ENCODE measurements at regions not wholly inside any gene's neighbourhood (a gene's known extent, or its start where the extent isn't known, plus 50 kb on each side); places are given as distances from the start of the nearest gene placed in this dataset.

DNA sequence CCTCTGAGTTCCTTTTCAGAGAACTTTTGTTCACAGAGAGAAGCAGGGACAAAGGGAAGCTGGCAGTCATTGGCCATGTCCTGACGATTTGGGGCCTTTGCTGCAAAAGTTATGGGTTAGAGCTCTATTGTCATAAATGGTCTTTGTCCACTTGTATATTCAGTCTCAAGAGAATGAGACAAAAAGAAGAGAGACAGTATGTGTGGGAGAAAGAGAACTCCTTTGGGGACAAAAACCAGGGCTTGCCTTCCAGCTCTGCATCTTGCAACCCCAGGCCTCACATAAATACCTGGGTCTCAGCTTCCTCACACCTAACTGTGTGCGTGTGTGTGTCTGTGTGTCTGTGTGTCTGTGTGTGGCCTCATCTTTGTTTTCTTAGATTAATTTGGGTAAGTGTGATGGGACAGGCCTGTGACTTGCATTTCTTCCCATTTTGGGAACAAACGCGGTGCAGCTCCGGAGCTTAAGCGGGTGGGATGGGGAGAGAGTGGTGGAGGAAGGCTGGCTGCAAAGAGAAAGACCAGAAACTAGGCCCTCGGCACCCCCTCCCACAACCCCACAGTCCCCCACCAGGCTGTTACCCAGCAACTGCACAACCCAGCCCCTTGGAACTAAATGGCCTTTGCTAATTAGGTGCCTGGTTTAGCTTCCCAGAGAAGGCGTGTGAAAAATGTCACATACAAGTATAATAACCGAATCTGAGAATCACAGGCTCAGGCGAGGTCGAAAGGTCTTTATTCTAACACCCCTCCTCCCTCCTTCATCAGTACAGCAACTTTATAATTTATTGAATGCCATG, 376.9 kb downstream of the CDK5RAP2 start:
- no peaks in the 10 kb centered on the region for H3K36me3 ChIP-seq (ENCODE audit: control insufficient read depth in 2 of 2, insufficient read depth in 2 of 2, low read length in 1 of 2)
- no peak overlapping the region for H3K27ac ChIP-seq (ENCODE audit: low read depth in 2 of 2, low read length in 1 of 2)
- no peaks in the 10 kb centered on the region for H3K9me3 ChIP-seq (ENCODE audit: control insufficient read depth in 2 of 2, insufficient read depth in 1 of 2, low read depth in 1 of 2, low read length in 1 of 2)
- whole genome bisulfite sequencing, 2 donors: 57 to 69% methylated on average over 11 of the region's 11 CpGs
- no peak overlapping the region for H3K4me3 ChIP-seq (ENCODE audit: low read depth in 1 of 2, low read length in 2 of 2)
- H3K4me1 ChIP-seq (ENCODE audit: control insufficient read depth in 2 of 2, insufficient read depth in 2 of 2, low read length in 1 of 2): no peaks in the 10 kb centered on the region
- peaks cover 0 to 2% of the 10 kb centered on the region in 2 donors for H3K27me3 ChIP-seq (ENCODE audit: control insufficient read depth in 1 of 2, insufficient read depth in 2 of 2, low read length in 2 of 2)

DNA sequence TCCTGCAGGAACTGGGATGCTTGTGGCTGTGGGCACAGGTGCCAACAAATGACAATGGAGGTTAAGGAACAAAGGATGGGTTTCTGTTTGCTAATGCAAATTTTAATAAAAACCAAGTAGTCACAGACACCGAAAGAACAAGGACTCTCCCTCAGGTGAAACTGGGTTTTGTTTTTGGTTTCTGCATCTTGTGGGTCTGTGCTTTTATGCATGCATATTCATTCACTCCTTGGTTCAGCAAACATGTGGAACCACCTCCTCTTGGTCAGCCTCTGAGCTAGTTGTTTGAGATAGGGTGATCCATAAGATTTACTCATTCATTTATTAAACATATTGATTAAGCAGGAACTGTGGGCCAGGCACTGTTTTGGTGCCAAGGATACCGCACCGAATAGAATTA, 381.9 kb downstream of the CDK5RAP2 start:
- Histone ChIP-seq H3K36me3 (ENCODE audit: control insufficient read depth in 2 of 2, insufficient read depth in 2 of 2, low read length in 1 of 2) (no peaks in the 10 kb centered on the region), H3K9me3 (ENCODE audit: control insufficient read depth in 2 of 2, insufficient read depth in 1 of 2, low read depth in 1 of 2, low read length in 1 of 2) (no peaks in the 10 kb centered on the region), H3K4me3 (ENCODE audit: low read depth in 1 of 2, low read length in 2 of 2) (no peak overlapping the region), H3K27me3 (ENCODE audit: control insufficient read depth in 1 of 2, insufficient read depth in 2 of 2, low read length in 2 of 2) (no peaks in the 10 kb centered on the region), H3K27ac (ENCODE audit: low read depth in 2 of 2, low read length in 1 of 2) (no peak overlapping the region), H3K4me1 (ENCODE audit: control insufficient read depth in 2 of 2, insufficient read depth in 2 of 2, low read length in 1 of 2) (no peaks in the 10 kb centered on the region)
- WGBS, 2 donors: 59 to 75% methylated on average over 3 of the region's 3 CpGs

DNA sequence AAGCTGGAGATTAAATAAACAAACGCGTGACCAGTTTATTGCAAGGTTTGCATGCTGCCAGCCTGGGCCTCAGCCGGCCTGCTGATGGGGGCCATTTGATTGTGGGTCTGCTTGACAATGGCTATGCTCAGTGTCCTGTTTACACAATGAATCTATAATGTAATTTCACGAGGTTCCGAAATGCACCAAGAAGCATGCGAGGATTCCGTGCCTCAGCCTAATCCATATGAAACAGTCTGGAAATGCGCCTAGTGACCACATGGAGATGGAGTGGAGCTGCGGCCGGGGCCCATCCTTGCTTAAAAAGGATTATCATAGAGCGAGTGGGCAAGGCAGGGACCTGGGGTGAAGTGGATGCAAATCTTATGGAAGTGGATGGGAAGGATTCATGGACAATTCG, 382.4 kb downstream of the CDK5RAP2 start:
- Histone ChIP-seq H3K4me3 (ENCODE audit: low read depth in 1 of 2, low read length in 2 of 2) (no peak overlapping the region), H3K4me1 (ENCODE audit: control insufficient read depth in 2 of 2, insufficient read depth in 2 of 2, low read length in 1 of 2) (no peaks in the 10 kb centered on the region), H3K9me3 (ENCODE audit: control insufficient read depth in 2 of 2, insufficient read depth in 1 of 2, low read depth in 1 of 2, low read length in 1 of 2) (no peaks in the 10 kb centered on the region), H3K27me3 (ENCODE audit: control insufficient read depth in 1 of 2, insufficient read depth in 2 of 2, low read length in 2 of 2) (no peaks in the 10 kb centered on the region), H3K36me3 (ENCODE audit: control insufficient read depth in 2 of 2, insufficient read depth in 2 of 2, low read length in 1 of 2) (no peaks in the 10 kb centered on the region), H3K27ac (ENCODE audit: low read depth in 2 of 2, low read length in 1 of 2) (no peak overlapping the region)
- WGBS, 2 donors: 55 to 63% methylated on average over 12 of the region's 12 CpGs

DNA sequence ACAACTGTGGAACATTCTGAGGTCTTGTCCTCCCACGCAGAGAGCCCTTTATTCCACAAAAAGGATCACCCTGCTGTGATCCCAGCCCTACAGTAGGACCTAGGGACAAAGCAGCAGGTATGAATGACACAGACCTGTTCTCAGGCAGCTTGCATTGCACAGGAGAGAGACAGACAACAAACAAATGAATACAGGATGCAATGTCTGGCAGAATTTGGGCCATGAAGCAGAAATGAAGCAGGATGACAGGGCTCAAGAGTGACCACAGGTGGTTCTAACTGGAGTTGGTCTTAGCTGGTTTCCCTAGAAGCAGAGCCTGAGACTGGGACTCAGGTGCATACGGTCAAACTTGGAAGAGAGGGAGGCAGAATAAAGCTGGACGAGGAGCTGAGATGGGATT, 388.8 kb downstream of the CDK5RAP2 start:
- Histone ChIP-seq H3K4me3 (ENCODE audit: low read depth in 1 of 2, low read length in 2 of 2) (no peak overlapping the region), H3K36me3 (ENCODE audit: control insufficient read depth in 2 of 2, insufficient read depth in 2 of 2, low read length in 1 of 2) (no peaks in the 10 kb centered on the region), H3K27ac (ENCODE audit: low read depth in 2 of 2, low read length in 1 of 2) (no peak overlapping the region), H3K27me3 (ENCODE audit: control insufficient read depth in 1 of 2, insufficient read depth in 2 of 2, low read length in 2 of 2) (no peaks in the 10 kb centered on the region), H3K4me1 (ENCODE audit: control insufficient read depth in 2 of 2, insufficient read depth in 2 of 2, low read length in 1 of 2) (no peaks in the 10 kb centered on the region), H3K9me3 (ENCODE audit: control insufficient read depth in 2 of 2, insufficient read depth in 1 of 2, low read depth in 1 of 2, low read length in 1 of 2) (no peaks in the 10 kb centered on the region)
- WGBS, 2 donors: 65 to 72% methylated on average over 3 of the region's 3 CpGs

DNA sequence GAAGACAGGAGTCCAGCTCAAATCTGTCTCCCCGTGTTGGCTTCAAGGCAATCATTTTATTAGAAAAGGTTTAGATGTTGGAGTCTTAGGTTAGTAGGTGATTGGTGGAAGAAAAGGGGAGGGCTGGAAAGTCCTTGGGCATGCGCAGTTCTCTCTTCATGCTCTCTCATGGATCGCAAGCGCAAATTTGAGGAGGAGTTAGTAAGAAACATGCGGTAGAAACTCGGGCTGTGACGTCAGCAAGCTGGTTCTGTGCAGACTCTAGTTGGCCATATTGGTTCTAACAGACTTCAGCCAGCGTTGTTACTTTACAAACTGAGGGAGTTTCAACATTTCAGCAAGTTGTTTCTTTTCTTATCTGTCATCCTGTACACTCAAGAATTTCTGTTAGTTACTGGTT, 392.2 kb downstream of the CDK5RAP2 start:
- Histone ChIP-seq H3K4me3 (ENCODE audit: low read depth in 1 of 2, low read length in 2 of 2) (no peak overlapping the region), H3K4me1 (ENCODE audit: control insufficient read depth in 2 of 2, insufficient read depth in 2 of 2, low read length in 1 of 2) (no peaks in the 10 kb centered on the region), H3K9me3 (ENCODE audit: control insufficient read depth in 2 of 2, insufficient read depth in 1 of 2, low read depth in 1 of 2, low read length in 1 of 2) (peaks cover 0 to 4% of the 10 kb centered on the region in 2 donors), H3K27ac (ENCODE audit: low read depth in 2 of 2, low read length in 1 of 2) (no peak overlapping the region), H3K36me3 (ENCODE audit: control insufficient read depth in 2 of 2, insufficient read depth in 2 of 2, low read length in 1 of 2) (no peaks in the 10 kb centered on the region), H3K27me3 (ENCODE audit: control insufficient read depth in 1 of 2, insufficient read depth in 2 of 2, low read length in 2 of 2) (no peaks in the 10 kb centered on the region)
- 70 to 74% methylated on average over 8 of the region's 8 CpGs for WGBS, 2 donors

DNA sequence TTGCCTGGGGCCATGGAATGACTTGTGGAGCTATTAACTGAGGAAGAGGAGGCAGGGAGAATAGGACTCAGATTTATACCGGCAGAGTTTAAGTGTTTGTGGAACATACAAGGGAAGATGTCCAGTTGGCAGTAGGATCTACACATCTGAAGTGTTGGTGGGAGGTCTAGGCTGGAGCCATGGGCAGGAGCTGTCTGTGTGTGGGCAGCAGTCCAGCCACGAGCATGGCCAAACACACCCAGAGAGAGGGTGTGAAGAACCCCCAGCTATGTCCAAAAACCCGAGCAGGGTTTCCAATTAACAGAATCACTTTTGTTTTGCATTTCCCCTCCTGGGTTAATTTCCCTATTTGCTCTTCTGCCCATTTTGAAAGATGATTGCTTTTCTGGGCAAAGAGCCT, 393.7 kb downstream of the CDK5RAP2 start:
- 44 to 53% methylated on average over 3 of the region's 3 CpGs for WGBS, 2 donors
- Histone ChIP-seq H3K27ac (ENCODE audit: low read depth in 2 of 2, low read length in 1 of 2) (no peak overlapping the region), H3K4me3 (ENCODE audit: low read depth in 1 of 2, low read length in 2 of 2) (no peak overlapping the region)

DNA sequence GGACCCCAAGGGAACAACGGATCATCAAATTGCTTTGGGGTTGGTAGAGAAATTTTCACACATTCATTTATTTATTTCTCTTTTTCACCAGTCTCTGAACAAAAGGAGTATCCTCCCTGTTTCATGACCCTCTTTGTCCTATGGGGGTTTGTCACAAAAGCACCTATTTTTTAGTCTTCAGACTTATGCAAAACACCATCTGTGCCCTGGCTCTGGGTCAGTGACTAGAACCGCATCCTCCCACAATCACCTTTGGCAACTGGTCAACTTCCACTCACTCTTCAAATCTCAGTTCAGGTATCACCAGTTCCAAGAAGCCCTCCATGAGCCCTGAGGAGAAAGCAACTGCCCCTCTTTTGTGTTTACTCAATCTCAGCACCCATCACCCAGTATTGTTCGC, 395.7 kb downstream of the CDK5RAP2 start:
- H3K27ac ChIP-seq (ENCODE audit: low read depth in 2 of 2, low read length in 1 of 2): no peak overlapping the region
- no peaks in the 10 kb centered on the region for H3K27me3 ChIP-seq (ENCODE audit: control insufficient read depth in 1 of 2, insufficient read depth in 2 of 2, low read length in 2 of 2)
- no peak overlapping the region for H3K4me3 ChIP-seq (ENCODE audit: low read depth in 1 of 2, low read length in 2 of 2)
- no peaks in the 10 kb centered on the region for H3K36me3 ChIP-seq (ENCODE audit: control insufficient read depth in 2 of 2, insufficient read depth in 2 of 2, low read length in 1 of 2)
- WGBS, 2 donors: 47 to 53% methylated on average over 3 of the region's 3 CpGs
- no peaks in the 10 kb centered on the region for H3K4me1 ChIP-seq (ENCODE audit: control insufficient read depth in 2 of 2, insufficient read depth in 2 of 2, low read length in 1 of 2)
- H3K9me3 ChIP-seq (ENCODE audit: control insufficient read depth in 2 of 2, insufficient read depth in 1 of 2, low read depth in 1 of 2, low read length in 1 of 2): peaks cover 0 to 4% of the 10 kb centered on the region in 2 donors

More for the DNA sequence above, 393.7 kb downstream of the CDK5RAP2 start:
- Histone ChIP-seq H3K27me3 (ENCODE audit: control insufficient read depth in 1 of 2, insufficient read depth in 2 of 2, low read length in 2 of 2) (no peaks in the 10 kb centered on the region), H3K9me3 (ENCODE audit: control insufficient read depth in 2 of 2, insufficient read depth in 1 of 2, low read depth in 1 of 2, low read length in 1 of 2) (peaks cover 0 to 4% of the 10 kb centered on the region in 2 donors), H3K36me3 (ENCODE audit: control insufficient read depth in 2 of 2, insufficient read depth in 2 of 2, low read length in 1 of 2) (no peaks in the 10 kb centered on the region), H3K4me1 (ENCODE audit: control insufficient read depth in 2 of 2, insufficient read depth in 2 of 2, low read length in 1 of 2) (no peaks in the 10 kb centered on the region)

DNA sequence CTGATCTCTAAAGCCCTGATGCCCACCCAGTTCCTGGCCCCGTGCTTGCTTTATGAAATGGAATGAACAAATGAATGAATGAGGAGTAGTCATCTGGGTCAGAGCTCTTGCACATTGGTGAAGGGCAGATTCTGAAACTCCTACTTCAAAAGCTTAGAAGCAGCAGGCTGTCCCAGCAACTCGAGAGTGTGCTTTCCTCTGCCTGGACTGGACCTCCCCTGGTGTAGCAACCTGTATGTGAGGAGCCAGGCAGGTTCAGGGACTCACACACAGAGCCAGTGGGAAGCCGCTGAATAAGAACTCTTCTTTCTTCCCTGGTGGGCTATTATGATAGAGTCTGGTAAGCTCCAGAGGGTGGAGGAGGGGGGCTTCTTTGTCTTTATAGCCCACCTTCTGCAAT, 396.4 kb downstream of the CDK5RAP2 start:
- H3K27ac ChIP-seq (ENCODE audit: low read depth in 2 of 2, low read length in 1 of 2): no peak overlapping the region
- H3K4me3 ChIP-seq (ENCODE audit: low read depth in 1 of 2, low read length in 2 of 2): no peak overlapping the region
- H3K36me3 ChIP-seq (ENCODE audit: control insufficient read depth in 2 of 2, insufficient read depth in 2 of 2, low read length in 1 of 2): no peaks in the 10 kb centered on the region
- no peaks in the 10 kb centered on the region for H3K4me1 ChIP-seq (ENCODE audit: control insufficient read depth in 2 of 2, insufficient read depth in 2 of 2, low read length in 1 of 2)
- 55 to 64% methylated on average over 3 of the region's 3 CpGs for WGBS, 2 donors
- peaks cover 0 to 4% of the 10 kb centered on the region in 2 donors for H3K9me3 ChIP-seq (ENCODE audit: control insufficient read depth in 2 of 2, insufficient read depth in 1 of 2, low read depth in 1 of 2, low read length in 1 of 2)
- H3K27me3 ChIP-seq (ENCODE audit: control insufficient read depth in 1 of 2, insufficient read depth in 2 of 2, low read length in 2 of 2): no peaks in the 10 kb centered on the region

DNA sequence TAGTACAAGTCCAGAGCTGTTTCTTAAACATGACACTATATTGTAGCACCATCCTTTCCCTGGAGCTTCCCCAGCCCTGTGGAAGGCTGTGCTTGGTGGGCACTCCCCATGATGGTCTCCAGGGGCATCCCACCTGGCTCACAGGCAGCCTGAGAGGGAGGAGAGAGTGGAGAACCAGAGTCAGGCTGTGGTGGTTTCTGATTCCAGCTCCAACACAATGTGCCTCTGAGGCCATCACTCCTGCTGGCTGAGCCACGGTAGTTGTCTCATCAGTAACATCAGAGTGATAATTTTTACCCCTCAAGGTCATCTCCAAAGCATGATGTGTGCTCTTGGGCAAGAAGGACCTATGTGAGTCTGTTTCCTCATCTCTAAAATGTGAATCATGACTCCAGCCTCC, 398.0 kb downstream of the CDK5RAP2 start:
- peaks cover 0 to 3% of the 10 kb centered on the region in 2 donors for H3K4me1 ChIP-seq (ENCODE audit: control insufficient read depth in 2 of 2, insufficient read depth in 2 of 2, low read length in 1 of 2)
- H3K27me3 ChIP-seq (ENCODE audit: control insufficient read depth in 1 of 2, insufficient read depth in 2 of 2, low read length in 2 of 2): no peaks in the 10 kb centered on the region
- peaks cover 0 to 4% of the 10 kb centered on the region in 2 donors for H3K9me3 ChIP-seq (ENCODE audit: control insufficient read depth in 2 of 2, insufficient read depth in 1 of 2, low read depth in 1 of 2, low read length in 1 of 2)
- H3K36me3 ChIP-seq (ENCODE audit: control insufficient read depth in 2 of 2, insufficient read depth in 2 of 2, low read length in 1 of 2): no peaks in the 10 kb centered on the region
- no peak overlapping the region for H3K4me3 ChIP-seq (ENCODE audit: low read depth in 1 of 2, low read length in 2 of 2)
- 54 to 59% methylated on average over 1 of the region's 1 CpG for WGBS, 2 donors
- no peak overlapping the region for H3K27ac ChIP-seq (ENCODE audit: low read depth in 2 of 2, low read length in 1 of 2)

DNA sequence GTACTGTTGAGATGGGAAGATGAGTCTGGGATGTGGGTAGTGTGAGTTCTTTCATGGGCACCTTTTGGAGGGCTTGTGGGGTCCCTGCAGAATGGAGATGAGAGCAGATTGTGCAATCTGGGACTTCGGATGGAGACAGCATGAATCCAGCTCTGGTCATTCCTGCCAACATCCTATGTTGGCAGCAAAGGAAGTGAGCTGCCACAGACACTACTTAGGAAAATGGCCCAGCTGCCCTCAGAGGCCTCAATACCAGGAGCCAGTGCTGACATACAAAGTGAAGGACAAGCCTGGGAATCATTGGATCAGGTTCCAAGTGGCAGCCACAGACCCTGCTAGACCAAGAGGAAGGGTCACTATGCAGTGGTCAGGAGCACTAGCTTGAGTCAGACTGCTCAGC, 402.8 kb downstream of the CDK5RAP2 start:
- no peaks in the 10 kb centered on the region for H3K27me3 ChIP-seq (ENCODE audit: control insufficient read depth in 1 of 2, insufficient read depth in 2 of 2, low read length in 2 of 2)
- WGBS, 2 donors: 86 to 94% methylated on average over 1 of the region's 1 CpG
- H3K27ac ChIP-seq (ENCODE audit: low read depth in 2 of 2, low read length in 1 of 2): no peak overlapping the region
- H3K4me1 ChIP-seq (ENCODE audit: control insufficient read depth in 2 of 2, insufficient read depth in 2 of 2, low read length in 1 of 2): peaks cover 0 to 3% of the 10 kb centered on the region in 2 donors
- no peak overlapping the region for H3K4me3 ChIP-seq (ENCODE audit: low read depth in 1 of 2, low read length in 2 of 2)
- no peaks in the 10 kb centered on the region for H3K9me3 ChIP-seq (ENCODE audit: control insufficient read depth in 2 of 2, insufficient read depth in 1 of 2, low read depth in 1 of 2, low read length in 1 of 2)
- H3K36me3 ChIP-seq (ENCODE audit: control insufficient read depth in 2 of 2, insufficient read depth in 2 of 2, low read length in 1 of 2): no peaks in the 10 kb centered on the region
